ENCODE measurements at regions not wholly inside any gene's neighbourhood (a gene's known extent, or its start where the extent isn't known, plus 50 kb on each side); places are given as distances from the start of the nearest gene placed in this dataset.

GRCh38 chr10:113291413-113291812 lies 261.4 kb upstream of the HABP2 start:
- no peak for DNase-seq (ENCODE audit: low read depth)

GRCh38 chr10:113292086-113292485 lies 260.8 kb upstream of the HABP2 start:
- DNase-seq (ENCODE audit: low read depth) = no peak

GRCh38 chr10:113292743-113293142 lies 260.1 kb upstream of the HABP2 start:
- no peak for DNase-seq (ENCODE audit: low read depth)

GRCh38 chr10:113293167-113293566 lies 259.7 kb upstream of the HABP2 start:
- no peak for DNase-seq (ENCODE audit: low read depth)

- no peak for DNase-seq (ENCODE audit: low read depth)
Observed at GRCh38 chr10:113294868-113295267, 258.0 kb upstream of the HABP2 start.

GRCh38 chr10:113297226-113297625 lies 255.6 kb upstream of the HABP2 start:
- DNase-seq (ENCODE audit: low read depth) = peak; percentile 23

GRCh38 chr10:113298616-113299015 lies 254.2 kb upstream of the HABP2 start:
- no peak for DNase-seq (ENCODE audit: low read depth)

- DNase-seq (ENCODE audit: low read depth) = no peak
Observed at GRCh38 chr10:113300201-113300600, 252.7 kb upstream of the HABP2 start.

- DNase-seq (ENCODE audit: low read depth) = no peak
Observed at GRCh38 chr10:113300617-113301016, 252.2 kb upstream of the HABP2 start.

GRCh38 chr10:113301342-113301984 lies 251.4 kb upstream of the HABP2 start:
- DNase-seq (ENCODE audit: low read depth) = no peak

- DNase-seq (ENCODE audit: low read depth) = no peak
Observed at GRCh38 chr10:113302062-113302461, 250.8 kb upstream of the HABP2 start.

- no peak for DNase-seq (ENCODE audit: low read depth)
Observed at GRCh38 chr10:113303544-113304146, 249.2 kb upstream of the HABP2 start.

GRCh38 chr10:113304726-113305125 lies 248.1 kb upstream of the HABP2 start:
- no peak for DNase-seq (ENCODE audit: low read depth)

- DNase-seq (ENCODE audit: low read depth) = peak; percentile 23
Observed at GRCh38 chr10:113305871-113306270, 247.0 kb upstream of the HABP2 start.

GRCh38 chr10:113309791-113310190 lies 243.1 kb upstream of the HABP2 start:
- no peak for DNase-seq (ENCODE audit: low read depth)

GRCh38 chr10:113310347-113310746 lies 242.5 kb upstream of the HABP2 start:
- no peak for DNase-seq (ENCODE audit: low read depth)

GRCh38 chr10:113313048-113313602 lies 239.7 kb upstream of the HABP2 start:
- DNase-seq (ENCODE audit: low read depth) = no peak

GRCh38 chr10:113313722-113314121 lies 239.1 kb upstream of the HABP2 start:
- DNase-seq (ENCODE audit: low read depth) = no peak

- no peak for DNase-seq (ENCODE audit: low read depth)
Observed at GRCh38 chr10:113316506-113316905, 236.3 kb upstream of the HABP2 start.

- no peak for DNase-seq (ENCODE audit: low read depth)
Observed at GRCh38 chr10:113317489-113317888, 235.4 kb upstream of the HABP2 start.

- DNase-seq (ENCODE audit: low read depth) = peak; percentile 7
Observed at GRCh38 chr10:113319479-113319878, 233.4 kb upstream of the HABP2 start.

- no peak for DNase-seq (ENCODE audit: low read depth)
Observed at GRCh38 chr10:113320211-113320610, 232.6 kb upstream of the HABP2 start.

GRCh38 chr10:113320987-113321386 lies 231.9 kb upstream of the HABP2 start:
- DNase-seq (ENCODE audit: low read depth) = no peak

- DNase-seq (ENCODE audit: low read depth) = no peak
Observed at GRCh38 chr10:113322843-113323242, 230.0 kb upstream of the HABP2 start.
